CD4-positive, alpha-beta T cell treated with Interleukin-6 at 100 ng/mL for 8 hours (primary cell): ENCODE measurements at regions not wholly inside any gene's neighbourhood (a gene's known extent, or its start where the extent isn't known, plus 50 kb on each side); places are given as distances from the start of the nearest gene placed in this dataset.
"Not testable (repeated sequence)": the region's sequence is repeated elsewhere in the genome, so short reads cannot be mapped to it uniquely, and the experiment has no call there.

ENCODE experiments used
- DNase-seq: peaks from one replicate; pipeline ENCODE4 v3.0.0-alpha.2; 2020; ENCODE audit warnings: mixed read lengths, low spot score

- no peak for DNase-seq
Measured at GRCh38 chr2:111620281-111620680, 263.7 kb downstream of the ANAPC1 start.

- DNase-seq: no peak
Measured at GRCh38 chr2:111622859-111623258, 261.1 kb downstream of the ANAPC1 start.

GRCh38 chr2:111623380-111623779, 260.6 kb downstream of the ANAPC1 start:
- no peak for DNase-seq

GRCh38 chr2:111624411-111625156, 259.4 kb downstream of the ANAPC1 start:
- no peak for DNase-seq

GRCh38 chr2:111625157-111625537, 258.8 kb downstream of the ANAPC1 start:
- DNase-seq: not testable (repeated sequence)

- DNase-seq: no peak
Measured at GRCh38 chr2:111626037-111626864, 257.7 kb downstream of the ANAPC1 start.

- no peak for DNase-seq
Measured at GRCh38 chr2:111626865-111627163, 257.2 kb downstream of the ANAPC1 start.

- DNase-seq: no peak
Measured at GRCh38 chr2:111627256-111627655, 256.7 kb downstream of the ANAPC1 start.

GRCh38 chr2:111628221-111628620, 255.8 kb downstream of the ANAPC1 start:
- no peak for DNase-seq

- DNase-seq: no peak
Measured at GRCh38 chr2:111629983-111630382, 254.0 kb downstream of the ANAPC1 start.

GRCh38 chr2:111632661-111633060, 251.3 kb downstream of the ANAPC1 start:
- DNase-seq: no peak

- DNase-seq: no peak
Measured at GRCh38 chr2:111633189-111633588, 250.8 kb downstream of the ANAPC1 start.

GRCh38 chr2:111633643-111634042, 250.3 kb downstream of the ANAPC1 start:
- no peak for DNase-seq

GRCh38 chr2:111634050-111634794, 249.8 kb downstream of the ANAPC1 start:
- no peak for DNase-seq

- DNase-seq: no peak
Measured at GRCh38 chr2:111634995-111635538, 248.9 kb downstream of the ANAPC1 start.

GRCh38 chr2:111636905-111637304, 247.1 kb downstream of the ANAPC1 start:
- DNase-seq: no peak

GRCh38 chr2:111638274-111638877, 245.6 kb downstream of the ANAPC1 start:
- DNase-seq: no peak

- DNase-seq: no peak
Measured at GRCh38 chr2:111640480-111640879, 243.5 kb downstream of the ANAPC1 start.

- DNase-seq: no peak
Measured at GRCh38 chr2:111642586-111643327, 241.2 kb downstream of the ANAPC1 start.

GRCh38 chr2:111643759-111644158, 240.2 kb downstream of the ANAPC1 start:
- DNase-seq: no peak

- no peak for DNase-seq
Measured at GRCh38 chr2:111647359-111647758, 236.6 kb downstream of the ANAPC1 start.
